Activated CD4-positive, CD25-positive, alpha-beta regulatory T cell treated with anti-CD3 and anti-CD28 coated beads, Interleukin-2, amount 50 U/mL, for 16 hours (primary cell): ENCODE measurements at regions not wholly inside any gene's neighbourhood (a gene's known extent, or its start where the extent isn't known, plus 50 kb on each side); places are given as distances from the start of the nearest gene placed in this dataset.
"Not testable (repeated sequence)": the region's sequence is repeated elsewhere in the genome, so short reads cannot be mapped to it uniquely, and the experiment has no call there.

Experiments used
- DNase-seq: peaks from one replicate; pipeline ENCODE4 v3.0.0-alpha.2; 2020; ENCODE audit warnings: low read depth, low spot score

DNA sequence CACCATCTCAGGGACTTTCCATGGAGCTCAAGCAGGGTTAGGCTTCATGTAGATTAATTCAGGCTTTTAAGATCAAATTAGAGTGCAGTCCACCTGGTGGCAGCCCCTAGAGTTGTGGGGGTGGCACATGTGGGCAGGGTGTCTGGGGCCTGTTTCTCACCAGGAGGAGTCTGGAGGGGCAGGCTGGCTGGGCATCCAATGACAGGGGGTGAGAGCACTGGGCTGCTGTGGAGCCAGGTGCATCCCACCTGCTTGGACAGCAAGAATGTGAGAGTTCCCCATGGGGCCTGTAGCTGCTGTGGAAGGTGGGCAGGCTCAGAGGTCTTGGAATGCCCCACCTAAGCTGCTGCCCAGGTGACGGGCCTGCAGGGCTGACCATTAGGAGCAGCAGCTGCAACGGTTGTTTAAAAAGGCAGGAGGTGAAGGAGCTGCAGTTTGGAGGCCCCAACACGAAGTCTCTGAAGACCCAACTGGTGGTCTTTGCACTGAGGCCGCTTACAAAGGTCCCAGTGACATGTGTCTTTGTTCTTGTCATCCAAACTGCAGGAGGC, 686.3 kb upstream of the HS6ST1 start:
- no peak for DNase-seq

DNA sequence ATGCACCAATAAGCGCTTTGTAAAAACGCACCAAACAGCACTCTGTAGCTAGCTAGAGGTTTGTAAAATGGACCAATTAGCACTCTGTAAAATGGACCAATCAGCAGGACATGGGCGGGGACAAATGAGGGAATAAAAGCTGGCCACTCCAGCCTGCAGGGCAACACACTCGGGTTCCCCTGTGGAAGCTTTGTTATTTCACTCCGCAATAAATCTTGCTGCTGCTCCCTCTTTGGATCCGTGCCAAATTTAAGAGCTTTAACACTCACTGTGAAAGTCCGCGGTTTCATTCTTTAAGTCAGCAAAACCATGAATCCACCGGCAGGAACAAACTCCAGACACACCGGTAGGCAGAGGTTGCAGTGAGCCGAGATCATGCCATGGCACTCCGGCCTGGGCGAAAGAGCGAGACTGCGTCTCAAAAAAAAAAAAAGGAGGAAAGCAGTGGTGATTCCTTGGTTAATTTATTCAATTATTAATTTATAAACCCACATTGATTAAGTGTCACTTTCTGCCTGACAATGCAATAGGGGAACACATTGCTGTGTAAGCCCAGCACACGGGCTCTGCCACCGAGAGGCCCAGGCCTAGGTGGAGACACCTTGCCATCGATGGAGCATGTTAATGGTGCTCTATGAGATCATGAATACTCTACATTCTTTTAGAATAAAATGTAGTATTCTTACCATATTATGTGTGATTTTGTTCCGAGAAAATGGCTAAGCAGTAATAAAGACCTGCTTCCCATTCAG, 687.6 kb upstream of the HS6ST1 start:
- DNase-seq, result no peak

- DNase-seq, result no peak
Measured at GRCh38 chr2:129006901-129007300, 688.2 kb upstream of the HS6ST1 start.

DNA sequence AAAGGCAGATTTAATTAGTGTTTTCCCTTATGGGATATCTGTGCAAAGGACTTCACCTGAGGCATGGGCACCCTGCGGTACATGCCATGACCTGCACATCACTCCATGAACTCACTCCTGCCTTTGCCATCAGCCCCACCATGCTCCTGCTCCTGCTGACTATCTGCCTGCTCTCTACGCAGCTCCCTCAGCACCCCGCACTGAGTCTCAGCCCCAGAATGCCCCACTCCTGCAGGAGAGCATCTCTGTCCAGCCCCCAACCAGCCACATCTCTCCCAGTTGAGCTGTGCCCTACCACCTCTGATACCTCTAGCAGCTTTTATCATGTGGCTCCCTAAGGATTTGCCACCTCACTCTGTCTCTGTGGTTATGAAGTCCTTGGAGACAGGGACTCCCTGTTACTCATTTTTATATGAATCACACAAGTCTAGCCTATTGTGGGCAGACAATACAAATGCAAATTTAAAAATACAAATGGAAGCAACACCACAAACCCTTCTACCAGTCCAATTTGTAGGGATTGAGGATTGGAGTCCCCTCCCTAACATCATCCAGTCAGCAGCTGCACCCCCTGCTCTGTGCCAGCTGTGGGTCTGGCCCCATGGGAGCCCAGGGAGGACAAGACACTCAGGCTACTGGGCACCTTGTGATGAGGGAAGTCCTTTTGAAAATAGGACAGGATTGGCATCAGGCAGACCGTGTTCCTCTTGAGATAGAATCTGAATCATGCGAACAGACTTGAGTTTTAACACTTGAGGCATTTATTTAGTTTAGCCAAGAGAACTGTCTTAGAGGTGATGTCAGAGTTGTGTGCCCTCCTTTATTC, 689.6 kb upstream of the HS6ST1 start:
- no peak for DNase-seq

DNA sequence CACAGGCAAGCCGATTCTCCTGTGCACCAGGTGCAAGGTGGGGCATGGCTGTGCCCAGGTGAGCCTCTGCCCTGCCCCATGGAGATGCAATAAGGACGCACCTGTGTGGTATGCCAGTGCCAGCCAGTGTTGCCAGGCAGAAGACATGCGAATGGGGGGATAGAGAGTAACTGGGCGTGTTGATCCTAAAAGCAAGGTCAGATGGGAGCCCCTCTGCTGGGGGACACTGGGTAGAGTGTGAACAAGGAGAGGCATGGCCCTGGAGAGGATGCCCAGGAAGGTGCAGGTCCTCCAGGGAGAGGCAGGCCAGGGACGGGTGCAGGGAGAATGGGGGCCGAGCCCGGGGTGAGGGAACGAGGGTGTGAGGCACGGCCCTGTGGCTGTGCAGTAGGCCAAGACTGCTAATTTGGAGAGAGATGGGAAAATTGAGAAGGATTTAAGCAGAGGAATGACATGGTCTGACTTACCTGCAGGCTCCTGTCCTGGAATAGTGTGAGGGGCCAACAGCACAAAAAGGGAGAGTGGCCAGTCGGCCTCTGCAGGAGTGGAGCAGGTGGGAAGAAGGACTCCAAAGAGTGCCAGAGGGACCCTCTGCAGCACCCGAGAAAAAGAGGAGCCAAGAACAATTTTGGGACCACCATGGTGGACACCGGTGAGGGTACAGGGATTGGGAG, 690.4 kb upstream of the HS6ST1 start:
- no peak for DNase-seq

DNA sequence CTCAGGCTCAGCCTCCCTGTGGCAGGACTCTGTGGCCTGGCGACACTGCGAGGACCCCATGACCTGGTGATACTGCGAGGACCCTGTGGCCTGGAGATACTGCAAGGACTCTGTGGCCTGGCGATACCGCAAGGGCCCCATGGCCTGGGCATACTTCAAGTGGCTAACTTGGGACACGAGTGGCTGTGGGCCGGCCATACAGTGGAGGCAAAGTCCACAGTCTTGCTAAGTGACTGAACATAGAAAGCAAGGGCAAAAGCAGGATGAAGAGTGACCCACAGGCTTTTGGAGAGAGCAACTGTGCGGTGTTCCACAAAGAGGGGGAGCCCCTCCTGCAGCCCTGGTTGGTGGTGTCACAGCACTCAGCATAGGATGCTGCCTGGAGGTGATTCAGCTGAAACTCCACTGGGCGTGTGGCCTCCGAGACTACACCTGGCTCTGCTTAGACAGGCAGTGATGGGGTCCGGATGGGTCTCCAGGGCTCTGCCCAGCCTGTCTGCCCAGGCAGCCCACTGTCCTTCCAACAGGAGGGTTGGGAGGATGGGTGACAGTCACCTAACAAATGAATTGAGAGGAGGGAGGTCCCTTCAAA, 691.0 kb upstream of the HS6ST1 start:
- DNase-seq, result no peak

DNA sequence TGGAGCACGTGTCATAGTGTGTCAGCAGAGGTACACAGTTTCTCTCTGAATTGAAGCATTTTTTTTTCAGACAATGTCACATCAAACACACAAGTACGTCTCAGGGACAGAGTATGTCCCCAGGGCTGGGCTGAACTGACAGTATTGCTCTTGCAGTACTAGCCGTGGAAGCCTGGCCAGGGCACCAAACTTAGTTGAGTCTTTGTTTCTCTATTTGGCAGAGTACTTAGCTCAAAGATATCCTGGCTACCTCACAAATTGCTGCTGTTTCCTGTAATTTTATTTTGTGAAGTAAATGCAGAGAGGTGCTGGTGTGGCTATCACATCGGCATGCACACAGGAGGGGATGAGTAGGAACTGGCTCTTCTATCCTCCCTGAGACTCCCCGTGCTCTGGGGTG, 691.6 kb upstream of the HS6ST1 start:
- DNase-seq, result no peak

GRCh38 chr2:129011466-129012061, 692.9 kb upstream of the HS6ST1 start:
- no peak for DNase-seq

DNA sequence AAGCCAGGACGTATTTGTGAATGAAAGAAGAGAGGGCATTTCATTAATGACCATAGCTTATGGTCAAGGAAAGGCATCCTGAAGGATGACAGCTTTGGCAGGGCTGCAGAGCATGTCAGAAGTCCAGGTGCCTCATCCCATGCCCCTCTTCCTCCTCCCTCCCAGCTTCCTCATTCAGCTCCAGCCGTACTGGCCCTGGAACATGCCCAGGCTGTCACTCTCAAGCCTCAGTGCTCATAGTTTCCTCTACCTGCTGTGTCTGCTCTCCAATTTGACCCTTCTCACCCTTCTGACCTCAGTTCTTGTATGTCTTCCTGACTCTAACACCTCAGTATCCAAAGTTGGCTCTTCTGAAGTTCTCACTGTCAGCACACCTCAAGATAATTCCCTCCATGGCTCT, 695.8 kb upstream of the HS6ST1 start:
- DNase-seq, result no peak

DNA sequence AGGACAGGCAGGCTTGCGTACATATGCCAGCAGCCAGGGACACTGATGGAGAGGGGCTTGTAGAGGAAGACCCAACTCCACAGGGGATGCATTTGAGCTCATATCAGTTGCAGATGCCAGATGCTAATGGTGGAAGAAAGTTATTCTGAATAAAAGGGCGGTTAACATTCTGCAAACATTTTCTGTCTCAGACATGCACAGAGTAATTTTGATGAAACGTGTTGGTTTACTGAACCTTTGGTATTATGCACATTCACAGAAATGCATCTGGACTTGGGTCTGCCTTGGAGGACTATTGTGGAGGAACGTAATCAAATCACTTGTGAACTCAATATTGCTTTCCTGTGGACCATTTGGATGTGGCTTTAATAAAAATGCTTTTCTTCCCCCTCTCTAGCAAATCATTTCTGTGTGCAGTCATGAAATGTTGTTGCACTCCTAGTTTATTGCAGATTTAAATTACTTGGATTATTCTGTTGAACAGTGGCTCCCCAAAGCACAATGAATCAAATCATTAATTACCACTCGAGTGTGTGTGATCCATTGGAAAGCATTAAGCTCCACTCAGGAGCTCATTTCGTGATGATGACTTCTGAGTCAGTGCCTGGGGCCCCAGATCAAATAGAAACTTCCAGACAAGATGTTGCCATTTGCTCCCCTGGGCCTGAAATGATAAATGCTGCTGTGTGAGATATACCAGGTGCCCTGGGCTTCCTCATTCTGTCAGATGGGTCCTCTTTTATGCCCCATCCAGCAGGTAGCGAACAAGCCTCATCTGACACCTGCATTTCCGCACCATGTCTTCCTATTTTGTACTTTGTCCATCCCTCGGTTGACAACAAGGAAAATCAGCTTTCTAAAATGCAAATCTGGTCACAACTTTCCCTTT, 697.0 kb upstream of the HS6ST1 start:
- DNase-seq, result no peak

GRCh38 chr2:129016972-129017371, 698.3 kb upstream of the HS6ST1 start:
- DNase-seq, result no peak

GRCh38 chr2:129024796-129025195, 706.1 kb upstream of the HS6ST1 start:
- DNase-seq, result no peak

GRCh38 chr2:129035992-129036391, 717.3 kb upstream of the HS6ST1 start:
- DNase-seq, result no peak

DNA sequence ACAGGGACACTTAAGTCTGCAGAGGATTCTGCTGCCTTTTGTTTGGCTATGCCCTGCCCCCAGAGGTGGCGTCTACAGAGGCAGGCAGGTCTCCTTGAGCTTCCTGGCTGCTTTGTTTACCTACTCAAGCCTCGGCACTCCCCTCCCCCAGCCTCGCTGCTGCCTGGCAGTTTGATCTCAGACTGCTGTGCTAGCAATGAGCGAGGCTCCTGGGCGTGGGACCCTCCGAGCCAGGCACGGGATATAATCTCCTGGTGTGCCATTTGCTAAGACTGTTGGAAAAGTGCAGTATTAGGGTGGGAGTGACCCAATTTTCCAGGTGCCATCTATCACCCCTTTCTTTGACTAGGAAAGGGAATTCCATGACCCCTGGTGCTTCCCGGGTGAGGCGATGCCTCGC, 725.0 kb upstream of the HS6ST1 start:
- DNase-seq, result not testable (repeated sequence)

GRCh38 chr2:129046475-129046874, 727.8 kb upstream of the HS6ST1 start:
- DNase-seq, result not testable (repeated sequence)

DNA sequence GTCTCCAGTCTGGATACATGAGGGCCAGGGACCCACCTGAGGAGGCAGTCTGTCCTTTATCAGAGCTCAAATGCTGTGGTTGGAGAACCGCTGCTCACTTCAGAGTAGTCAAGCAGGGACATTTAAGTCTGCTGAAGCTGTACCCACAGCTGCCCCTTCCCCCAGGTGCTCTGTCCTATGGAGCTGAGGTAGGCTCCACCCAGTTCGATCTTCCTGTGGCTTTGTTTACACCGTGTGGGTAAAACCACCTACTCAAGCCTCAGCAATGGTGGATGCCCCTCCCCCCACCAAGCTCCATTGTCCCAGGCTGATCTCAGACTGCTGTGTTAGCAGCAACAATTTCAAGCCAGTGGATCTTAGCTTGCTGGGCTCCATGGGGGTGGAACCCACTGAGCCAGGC, 731.4 kb upstream of the HS6ST1 start:
- no peak for DNase-seq

GRCh38 chr2:129055242-129055641, 736.6 kb upstream of the HS6ST1 start:
- no peak for DNase-seq

GRCh38 chr2:129055824-129056223, 737.2 kb upstream of the HS6ST1 start:
- DNase-seq, result no peak

DNA sequence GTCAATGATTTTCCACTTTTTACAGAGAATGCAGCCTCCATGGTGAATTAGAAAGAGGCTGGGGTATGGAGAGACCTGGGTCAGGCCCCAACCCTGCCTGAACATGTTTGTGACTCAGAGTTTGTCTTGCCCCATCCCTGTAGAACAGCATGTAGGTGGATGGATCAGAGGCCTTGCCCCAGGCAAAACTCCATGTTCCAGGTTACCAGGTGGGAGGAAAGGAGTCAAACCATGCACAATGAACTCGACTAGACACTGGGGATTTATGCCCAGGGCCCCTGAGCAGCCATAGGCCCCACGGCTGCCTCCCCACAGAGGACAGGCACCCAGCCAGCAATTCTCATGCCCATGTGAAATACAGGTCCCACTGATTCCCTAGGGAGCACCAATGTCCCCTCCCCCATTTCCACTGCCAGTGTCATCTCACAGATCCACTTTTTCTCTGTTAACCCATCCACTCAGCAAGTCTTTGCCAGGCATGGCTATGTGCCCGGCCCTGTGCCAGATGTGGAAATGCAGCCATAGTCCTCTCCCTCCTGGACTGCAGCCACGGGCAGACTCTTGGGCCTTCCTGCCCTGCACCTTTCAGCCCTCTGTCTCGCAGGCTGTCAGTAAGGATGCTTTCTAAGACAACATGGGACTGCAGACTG, 737.8 kb upstream of the HS6ST1 start:
- no peak for DNase-seq

DNA sequence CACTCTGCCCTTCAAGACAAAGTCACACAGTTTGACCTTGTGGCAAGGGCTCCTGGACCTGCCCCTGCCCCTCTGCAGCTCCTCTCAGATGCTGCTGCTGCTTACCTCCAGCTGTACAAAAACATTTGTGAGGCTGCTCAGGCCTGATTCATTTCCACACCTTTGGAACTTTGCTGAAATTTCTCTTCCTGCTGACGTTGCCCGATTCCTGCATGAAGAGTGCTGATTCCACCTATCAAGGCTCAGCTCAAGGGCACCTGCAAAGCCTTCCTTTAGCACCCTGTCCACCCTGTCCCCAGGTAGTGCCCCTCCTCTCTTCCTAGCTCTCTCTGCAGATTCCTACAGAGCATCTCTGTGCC, 738.3 kb upstream of the HS6ST1 start:
- DNase-seq, result no peak
